H1 (cell line): ENCODE measurements at regions not wholly inside any gene's neighbourhood (a gene's known extent, or its start where the extent isn't known, plus 50 kb on each side); places are given as distances from the start of the nearest gene placed in this dataset.

Experiments
- CBX8 ChIP-seq: fragments of 300-800, 300-1000 bp; sonication (generic); IDR thresholded peaks from 2 replicates; pipeline ENCODE4 v1.7.1; 2016; ENCODE audit warnings: low read depth, low read length, borderline replicate concordance
- CTCF ChIP-seq, 3 experiments: IDR thresholded peaks; 1 replicate in 2 of 3; 2 replicates in 1 of 3; pipeline versions ENCODE4 v1.5.1 to v1.6.1; 2011; ENCODE audit warnings: low read length in 3 of 3, mild to moderate bottlenecking in 3 of 3, inconsistent platforms in 2 of 3, low read depth in 1 of 3, moderate library complexity in 1 of 3; ENCODE audit not compliant: insufficient read depth in 1 of 3; ENCODE audit errors: control extremely low read depth in 1 of 3
- EGR1 ChIP-seq: IDR thresholded peaks from 2 replicates; pipeline ENCODE4 v1.6.1; 2011; ENCODE audit warnings: low read depth, low read length, borderline replicate concordance
- EP300 ChIP-seq, 2 experiments: IDR thresholded peaks; 1 replicate in 1 of 2; 2 replicates in 1 of 2; pipeline ENCODE4 v1.6.1; 2011 to 2012; ENCODE audit warnings: low read depth in 2 of 2, low read length in 2 of 2, mild to moderate bottlenecking in 2 of 2, borderline replicate concordance in 1 of 2, inconsistent platforms in 1 of 2, moderate library complexity in 1 of 2
- EZH2 ChIP-seq: fragments of 200-600 bp; sonication (generic); IDR thresholded peaks from 2 replicates; pipeline ENCODE4 v1.7.1; 2012; ENCODE audit warnings: low read depth, mild to moderate bottlenecking, moderate library complexity, low read length, inconsistent platforms; ENCODE audit not compliant: severe bottlenecking
- KDM5A ChIP-seq: fragments of 200-600 bp; IDR thresholded peaks from 2 replicates; pipeline ENCODE4 v1.7.1; 2012; ENCODE audit warnings: mild to moderate bottlenecking, low read length, inconsistent platforms, mixed read lengths
- SP1 ChIP-seq: IDR thresholded peaks from 2 replicates; pipeline ENCODE4 v1.6.1; 2011; ENCODE audit warnings: low read depth, low read length

GRCh38 chr4:57789666-57790065 lies 679.5 kb upstream of the IGFBP7 start:
- TF ChIP-seq CBX8 (no peak), CTCF (IDR thresholded peaks at IDR 0.05; ENCODE audit: control extremely low read depth in 1 of 3, insufficient read depth in 1 of 3, low read depth in 1 of 3, low read length in 3 of 3) (no peak), EP300 (IDR thresholded peaks at IDR 0.05; ENCODE audit: borderline replicate concordance in 1 of 2, low read depth in 2 of 2, low read length in 2 of 2) (no peak), EGR1 (no peak), SP1 (no peak), KDM5A (no peak), EZH2 (no peak)
